GM12878 (cell line): ENCODE measurements at regions not wholly inside any gene's neighbourhood (a gene's known extent, or its start where the extent isn't known, plus 50 kb on each side); places are given as distances from the start of the nearest gene placed in this dataset.

Experiments used
- ATF3 ChIP-seq: IDR thresholded peaks from 2 replicates; pipeline ENCODE4 v1.6.1; 2011; ENCODE audit warnings: low read depth, mild to moderate bottlenecking, low read length, moderate library complexity, borderline replicate concordance; ENCODE audit errors: extremely low read depth
- ATF7 ChIP-seq: fragments of 450-650 bp; IDR thresholded peaks from 2 replicates; pipeline ENCODE4 v1.6.1; 2016; ENCODE audit warnings: low read depth, mild to moderate bottlenecking
- CTCF ChIP-seq, 3 experiments: IDR thresholded peaks in 2 of 3; conservative IDR thresholded peaks in 1 of 3; 2 replicates each; pipeline ENCODE4 v1.5.1; 2011; ENCODE audit warnings: low read depth in 3 of 3, low read length in 3 of 3, mild to moderate bottlenecking in 3 of 3, control low read depth in 2 of 3, moderate library complexity in 2 of 3, inconsistent platforms in 1 of 3, mixed read lengths in 1 of 3; ENCODE audit not compliant: control insufficient read depth in 2 of 3, insufficient read depth in 1 of 3; ENCODE audit errors: extremely low read depth in 1 of 3
- EZH2 ChIP-seq: IDR thresholded peaks from 2 replicates; pipeline ENCODE4 v1.6.1; 2012; ENCODE audit warnings: low read depth, mild to moderate bottlenecking, control low read depth, inconsistent platforms, low read length, borderline replicate concordance; ENCODE audit not compliant: control insufficient read depth
- FOXM1 ChIP-seq: IDR thresholded peaks from 2 replicates; pipeline ENCODE4 v1.6.1; 2012; ENCODE audit warnings: low read depth, mild to moderate bottlenecking, inconsistent platforms, low read length, moderate library complexity
- HCFC1 ChIP-seq: fragments of 150-350 bp; IDR thresholded peaks from 2 replicates; pipeline ENCODE4 v1.6.1; 2014; ENCODE audit warnings: low read length
- MAX ChIP-seq: IDR thresholded peaks from 2 replicates; pipeline ENCODE4 v1.6.1; 2012; ENCODE audit warnings: low read depth, low read length, improper control_type of control experiment
- NR2C2 ChIP-seq: IDR thresholded peaks from 2 replicates; pipeline ENCODE4 v1.6.1; 2011; ENCODE audit warnings: borderline replicate concordance, low read depth; ENCODE audit not compliant: control insufficient read depth, insufficient read length
- SIX5 ChIP-seq: IDR thresholded peaks from 2 replicates; pipeline ENCODE4 v1.6.1; 2011; ENCODE audit warnings: mild to moderate bottlenecking, low read depth, low read length, moderate library complexity; ENCODE audit not compliant: severe bottlenecking
- TF ChIP-seq, protein P1 (sequence below): IDR thresholded peaks from 2 replicates; pipeline ENCODE4 v1.6.1; 2011; ENCODE audit warnings: low read depth, low read length, improper control_type of control experiment, borderline replicate concordance
- TF ChIP-seq, protein P2 (sequence below): fragments of 450-650 bp; IDR thresholded peaks from 2 replicates; pipeline ENCODE4 v1.6.1; 2018; ENCODE audit warnings: mild to moderate bottlenecking, low read depth, moderate library complexity; ENCODE audit not compliant: partially characterized antibody

GRCh38 chr22:26804315-26804714 lies 146.9 kb downstream of the MIAT start:
- TF ChIP-seq MAX: no peak
- no peak for TF ChIP-seq SIX5
- TF ChIP-seq CTCF (IDR thresholded peaks at IDR 0.05 in 2 of 3, conservative IDR thresholded peaks at IDR 0.05 in 1 of 3; ENCODE audit: control insufficient read depth in 2 of 3, extremely low read depth in 1 of 3, insufficient read depth in 1 of 3, low read depth in 3 of 3, low read length in 3 of 3): no peak
- no peak for TF ChIP-seq ATF3
- no peak for TF ChIP-seq EZH2
- no peak for TF ChIP-seq FOXM1
- no peak for TF ChIP-seq ATF7
- TF ChIP-seq HCFC1: no peak
- no peak for TF ChIP-seq NR2C2
- TF ChIP-seq, protein P1, sequence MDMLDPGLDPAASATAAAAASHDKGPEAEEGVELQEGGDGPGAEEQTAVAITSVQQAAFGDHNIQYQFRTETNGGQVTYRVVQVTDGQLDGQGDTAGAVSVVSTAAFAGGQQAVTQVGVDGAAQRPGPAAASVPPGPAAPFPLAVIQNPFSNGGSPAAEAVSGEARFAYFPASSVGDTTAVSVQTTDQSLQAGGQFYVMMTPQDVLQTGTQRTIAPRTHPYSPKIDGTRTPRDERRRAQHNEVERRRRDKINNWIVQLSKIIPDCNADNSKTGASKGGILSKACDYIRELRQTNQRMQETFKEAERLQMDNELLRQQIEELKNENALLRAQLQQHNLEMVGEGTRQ: no peak
- TF ChIP-seq, protein P2, sequence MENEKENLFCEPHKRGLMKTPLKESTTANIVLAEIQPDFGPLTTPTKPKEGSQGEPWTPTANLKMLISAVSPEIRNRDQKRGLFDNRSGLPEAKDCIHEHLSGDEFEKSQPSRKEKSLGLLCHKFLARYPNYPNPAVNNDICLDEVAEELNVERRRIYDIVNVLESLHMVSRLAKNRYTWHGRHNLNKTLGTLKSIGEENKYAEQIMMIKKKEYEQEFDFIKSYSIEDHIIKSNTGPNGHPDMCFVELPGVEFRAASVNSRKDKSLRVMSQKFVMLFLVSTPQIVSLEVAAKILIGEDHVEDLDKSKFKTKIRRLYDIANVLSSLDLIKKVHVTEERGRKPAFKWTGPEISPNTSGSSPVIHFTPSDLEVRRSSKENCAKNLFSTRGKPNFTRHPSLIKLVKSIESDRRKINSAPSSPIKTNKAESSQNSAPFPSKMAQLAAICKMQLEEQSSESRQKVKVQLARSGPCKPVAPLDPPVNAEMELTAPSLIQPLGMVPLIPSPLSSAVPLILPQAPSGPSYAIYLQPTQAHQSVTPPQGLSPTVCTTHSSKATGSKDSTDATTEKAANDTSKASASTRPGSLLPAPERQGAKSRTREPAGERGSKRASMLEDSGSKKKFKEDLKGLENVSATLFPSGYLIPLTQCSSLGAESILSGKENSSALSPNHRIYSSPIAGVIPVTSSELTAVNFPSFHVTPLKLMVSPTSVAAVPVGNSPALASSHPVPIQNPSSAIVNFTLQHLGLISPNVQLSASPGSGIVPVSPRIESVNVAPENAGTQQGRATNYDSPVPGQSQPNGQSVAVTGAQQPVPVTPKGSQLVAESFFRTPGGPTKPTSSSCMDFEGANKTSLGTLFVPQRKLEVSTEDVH: no peak
